ENCODE measurements at regions not wholly inside any gene's neighbourhood (a gene's known extent, or its start where the extent isn't known, plus 50 kb on each side); places are given as distances from the start of the nearest gene placed in this dataset.

DNA sequence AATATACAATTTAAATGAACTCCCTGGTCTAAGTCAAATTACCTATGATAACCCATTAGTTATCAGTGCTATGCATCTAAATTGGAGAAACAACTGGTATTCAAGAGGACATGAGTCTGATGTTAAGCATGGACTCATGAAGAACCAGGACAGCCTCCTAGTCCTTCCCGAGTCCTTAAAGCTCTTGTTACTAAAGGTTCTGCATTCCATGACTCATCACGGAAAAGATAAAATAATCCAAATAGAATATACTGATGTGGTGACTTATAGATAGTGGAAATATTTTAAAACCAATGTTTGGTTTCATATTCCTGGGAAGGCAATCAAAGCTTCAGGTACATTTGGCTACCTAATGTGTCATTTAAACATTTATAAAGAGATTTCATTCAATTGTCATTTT, 117.2 kb upstream of the PMCH start:
- no peak for TF ChIP-seq FOXM1 (IDR thresholded peaks at IDR 0.05; ENCODE audit: borderline replicate concordance)
- TF ChIP-seq LEF1 (IDR thresholded peaks at IDR 0.05; ENCODE audit: borderline replicate concordance), result no peak
- no peak for TF ChIP-seq ARNT (IDR thresholded peaks at IDR 0.05)
- no peak for TF ChIP-seq SP1 (IDR thresholded peaks at IDR 0.05)
- TF ChIP-seq TARDBP (IDR thresholded peaks at IDR 0.05), result no peak
- TF ChIP-seq SUZ12 (IDR thresholded peaks at IDR 0.05), result no peak
- no peak for TF ChIP-seq BHLHE40 (IDR thresholded peaks at IDR 0.05; ENCODE audit: borderline replicate concordance)
- no peak for TF ChIP-seq HDGF (IDR thresholded peaks at IDR 0.05; ENCODE audit: borderline replicate concordance)
- TF ChIP-seq FOXK2 (IDR thresholded peaks at IDR 0.05), result no peak
- TF ChIP-seq ZNF384 (IDR thresholded peaks at IDR 0.05), result no peak
- no peak for TF ChIP-seq ELF4 (IDR thresholded peaks at IDR 0.05)
- TF ChIP-seq FOXA1 (IDR thresholded peaks at IDR 0.05), result no peak
- TF ChIP-seq CTBP1 (IDR thresholded peaks at IDR 0.05; ENCODE audit: borderline replicate concordance), result no peak

Data from HEK293T (cell line).